Hepatocyte (in vitro differentiated cells): ENCODE measurements at regions not wholly inside any gene's neighbourhood (a gene's known extent, or its start where the extent isn't known, plus 50 kb on each side); places are given as distances from the start of the nearest gene placed in this dataset.

Experiments
- EZH2 ChIP-seq: fragments of 200-600 bp; sonication (generic); IDR thresholded peaks from 2 replicates; pipeline ENCODE4 v1.6.1; 2016; ENCODE audit warnings: antibody characterized with exemption, mild to moderate bottlenecking, borderline replicate concordance
- TF ChIP-seq, protein P1 (sequence below): fragments of 200-600 bp; sonication (generic); IDR thresholded peaks from 2 replicates; pipeline ENCODE4 v1.5.1; 2016; ENCODE audit warnings: antibody characterized with exemption, mild to moderate bottlenecking; ENCODE audit not compliant: poor library complexity

DNA sequence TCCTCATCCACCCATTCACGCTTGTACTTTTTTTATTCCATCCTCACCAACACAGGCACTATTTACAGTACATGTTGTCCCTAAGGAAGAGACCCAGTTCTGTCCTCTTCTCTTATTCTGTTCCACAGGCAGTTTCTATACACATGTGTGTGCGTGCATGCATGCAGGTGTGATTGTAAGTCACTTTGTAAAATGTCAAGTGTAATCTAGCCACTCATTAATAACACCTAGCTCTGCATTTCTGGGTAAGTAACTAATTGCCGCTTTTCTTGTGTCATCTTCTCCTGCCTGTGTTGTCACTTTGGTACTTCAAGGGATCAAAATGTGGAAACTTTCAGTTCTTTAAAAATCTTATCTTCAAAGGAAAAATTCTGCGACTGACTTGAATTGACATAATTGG is 377.2 kb downstream of the SEC16B start:
- TF ChIP-seq, protein P1, sequence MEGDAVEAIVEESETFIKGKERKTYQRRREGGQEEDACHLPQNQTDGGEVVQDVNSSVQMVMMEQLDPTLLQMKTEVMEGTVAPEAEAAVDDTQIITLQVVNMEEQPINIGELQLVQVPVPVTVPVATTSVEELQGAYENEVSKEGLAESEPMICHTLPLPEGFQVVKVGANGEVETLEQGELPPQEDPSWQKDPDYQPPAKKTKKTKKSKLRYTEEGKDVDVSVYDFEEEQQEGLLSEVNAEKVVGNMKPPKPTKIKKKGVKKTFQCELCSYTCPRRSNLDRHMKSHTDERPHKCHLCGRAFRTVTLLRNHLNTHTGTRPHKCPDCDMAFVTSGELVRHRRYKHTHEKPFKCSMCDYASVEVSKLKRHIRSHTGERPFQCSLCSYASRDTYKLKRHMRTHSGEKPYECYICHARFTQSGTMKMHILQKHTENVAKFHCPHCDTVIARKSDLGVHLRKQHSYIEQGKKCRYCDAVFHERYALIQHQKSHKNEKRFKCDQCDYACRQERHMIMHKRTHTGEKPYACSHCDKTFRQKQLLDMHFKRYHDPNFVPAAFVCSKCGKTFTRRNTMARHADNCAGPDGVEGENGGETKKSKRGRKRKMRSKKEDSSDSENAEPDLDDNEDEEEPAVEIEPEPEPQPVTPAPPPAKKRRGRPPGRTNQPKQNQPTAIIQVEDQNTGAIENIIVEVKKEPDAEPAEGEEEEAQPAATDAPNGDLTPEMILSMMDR = no peak
- TF ChIP-seq EZH2 = no peak
